Midbrain (tissue), 1 donor: ENCODE measurements at regions not wholly inside any gene's neighbourhood (a gene's known extent, or its start where the extent isn't known, plus 50 kb on each side); places are given as distances from the start of the nearest gene placed in this dataset.
"Not testable (repeated sequence)": the region's sequence is repeated elsewhere in the genome, so short reads cannot be mapped to it uniquely, and the experiment has no call there.

Experiments
- DNase-seq: peaks from one replicate; lab custom pipeline; 2025; lab: John Stamatoyannopoulos, UW

DNA sequence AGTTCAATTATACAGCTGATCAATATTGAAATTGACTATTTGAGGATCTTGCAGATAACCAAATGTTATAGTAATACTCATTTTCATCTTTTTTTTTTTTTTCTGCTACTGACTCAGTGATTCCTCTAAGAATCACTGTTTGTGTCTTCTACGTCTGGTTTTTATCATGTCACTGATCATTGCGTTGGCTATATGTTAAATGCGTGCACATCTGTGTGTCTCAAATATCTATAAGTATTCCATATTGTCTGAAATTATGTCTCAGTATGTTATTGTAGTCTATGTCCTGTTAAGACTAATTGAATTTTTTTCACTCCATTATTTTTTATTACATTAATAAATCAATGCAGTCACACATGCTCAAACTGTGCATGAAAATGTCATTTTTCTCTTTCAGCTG is 200.5 kb downstream of the PCDH20 start:
- no peak for DNase-seq

DNA sequence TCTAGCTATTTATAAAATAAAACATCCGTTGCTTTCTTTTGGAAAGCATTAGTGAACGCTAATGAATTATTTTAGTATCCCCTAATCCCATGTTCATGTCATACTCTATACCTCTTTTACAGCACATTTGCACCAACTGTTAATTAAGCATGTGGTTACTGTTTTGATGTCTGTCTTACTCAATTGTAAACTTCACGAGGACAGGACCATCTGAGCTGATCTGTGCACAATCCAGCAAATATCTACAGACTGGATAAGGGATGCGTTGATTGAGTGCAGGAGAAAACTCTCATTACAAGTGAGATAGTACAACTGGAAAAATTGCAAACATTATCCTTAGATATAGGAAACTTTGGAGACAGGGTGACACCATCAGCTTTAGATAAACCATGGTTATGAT is 201.1 kb downstream of the PCDH20 start:
- DNase-seq: no peak

DNA sequence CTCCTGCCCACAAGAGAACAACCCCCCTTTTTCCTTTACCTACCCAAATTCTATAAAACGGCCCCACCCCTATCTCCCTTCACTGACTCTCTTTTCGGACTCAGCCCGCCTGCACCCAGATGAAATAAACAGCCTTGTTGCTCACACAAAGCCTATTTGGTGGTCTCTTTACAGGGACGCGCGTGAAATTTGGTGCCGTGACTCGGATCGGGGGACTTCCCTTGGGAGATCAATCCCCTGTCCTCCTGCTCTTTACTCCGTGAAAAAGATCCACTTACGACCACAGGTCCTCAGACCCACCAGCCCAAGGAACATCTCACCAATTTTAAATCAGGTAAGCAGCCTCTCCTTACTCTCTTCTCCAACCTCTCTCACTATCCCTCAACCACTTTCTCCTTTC is 209.8 kb downstream of the PCDH20 start:
- DNase-seq: not testable (repeated sequence)

DNA sequence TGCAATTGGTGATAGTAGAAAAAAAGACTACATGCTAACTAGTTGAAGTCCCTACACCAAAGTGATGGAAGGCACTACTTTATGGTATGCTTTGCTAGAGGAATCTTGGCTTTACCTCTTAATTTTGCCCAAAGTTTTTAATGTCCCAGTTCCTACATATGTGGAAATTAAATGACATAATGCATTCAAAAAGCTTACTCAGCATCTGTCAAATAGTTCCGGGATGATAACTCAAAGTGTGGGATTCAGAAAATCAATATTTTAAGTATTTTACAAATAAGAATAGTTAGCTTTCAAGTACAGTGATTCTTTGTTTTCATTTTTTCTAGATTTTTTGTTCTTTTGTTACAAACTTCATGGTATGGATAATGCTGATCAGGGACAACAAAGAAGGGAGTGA is 211.6 kb downstream of the PCDH20 start:
- no peak for DNase-seq

DNA sequence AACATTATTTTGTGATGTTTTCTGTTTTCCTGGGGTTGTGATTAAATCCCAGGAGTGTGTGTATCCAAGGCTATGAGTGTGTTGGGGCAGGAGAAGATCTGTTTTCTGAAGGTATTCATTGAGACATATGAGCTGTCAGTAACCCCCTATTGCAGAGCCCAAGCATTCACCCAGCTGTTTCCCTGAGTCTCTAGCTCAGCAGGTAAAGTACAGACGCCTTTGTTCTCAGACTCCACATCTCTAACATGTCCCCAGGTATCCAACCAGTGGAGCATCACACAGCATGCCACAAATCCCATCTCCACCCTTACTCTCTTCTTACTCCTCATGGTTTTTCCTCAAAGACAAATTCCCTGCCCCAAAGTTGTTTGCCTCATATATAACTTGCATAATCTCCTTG is 213.6 kb downstream of the PCDH20 start:
- no peak for DNase-seq

DNA sequence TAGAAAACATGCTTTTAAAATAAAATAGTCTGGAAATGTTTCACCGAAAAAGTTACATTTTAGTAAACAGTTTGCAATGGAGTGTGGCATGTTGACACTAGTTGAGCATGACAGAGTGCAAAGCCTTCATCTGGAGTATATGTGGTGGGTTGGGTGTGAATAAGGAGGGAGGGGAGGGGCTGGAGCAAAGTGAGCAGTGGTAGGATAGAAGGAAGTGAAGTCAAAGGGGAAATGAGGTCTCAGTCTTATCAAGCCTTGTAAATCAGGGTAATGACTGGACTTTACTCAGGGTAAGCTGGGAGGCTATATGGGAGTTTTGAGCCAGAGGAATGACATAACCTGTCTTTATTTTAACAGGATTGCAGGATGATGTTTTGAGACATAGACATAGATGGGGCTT is 222.8 kb downstream of the PCDH20 start:
- DNase-seq: no peak

DNA sequence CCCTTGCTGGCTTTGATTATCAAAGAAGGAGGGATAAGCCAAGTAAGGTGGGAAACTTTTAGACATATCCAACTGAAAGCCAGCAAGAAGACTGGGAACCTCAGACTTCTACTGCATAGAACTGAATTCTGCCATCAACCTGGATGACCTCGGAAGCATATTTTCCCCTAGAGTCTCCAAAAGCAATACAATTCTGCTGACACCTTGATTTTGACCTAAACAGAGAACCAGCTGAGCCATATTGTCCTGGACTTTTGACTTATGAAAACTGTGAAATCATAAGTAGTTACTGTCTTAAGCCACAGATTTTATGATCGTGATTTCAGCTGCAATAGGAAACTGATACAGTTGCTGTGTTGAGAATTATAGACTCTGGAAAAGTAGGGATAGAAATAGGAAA is 227.6 kb downstream of the PCDH20 start:
- DNase-seq: no peak

DNA sequence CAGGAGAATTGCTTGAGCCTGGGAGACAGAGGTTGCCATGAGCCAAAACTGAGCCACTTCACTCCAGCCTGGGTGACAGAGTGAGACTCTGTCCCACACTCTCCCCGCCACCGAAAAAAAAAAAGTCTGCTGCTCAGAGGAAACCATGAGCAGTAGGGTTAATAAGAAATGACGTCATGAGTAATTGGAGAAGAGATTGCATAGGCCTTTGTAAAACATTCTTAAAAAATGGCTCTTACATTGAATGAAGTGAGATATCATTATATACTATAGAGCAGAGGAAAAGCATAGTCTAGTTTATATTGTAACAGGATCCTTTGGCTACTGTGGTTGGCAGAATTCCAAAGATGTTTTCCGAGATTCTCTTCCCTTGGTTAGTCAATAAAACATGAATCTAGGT is 228.2 kb downstream of the PCDH20 start:
- no peak for DNase-seq

DNA sequence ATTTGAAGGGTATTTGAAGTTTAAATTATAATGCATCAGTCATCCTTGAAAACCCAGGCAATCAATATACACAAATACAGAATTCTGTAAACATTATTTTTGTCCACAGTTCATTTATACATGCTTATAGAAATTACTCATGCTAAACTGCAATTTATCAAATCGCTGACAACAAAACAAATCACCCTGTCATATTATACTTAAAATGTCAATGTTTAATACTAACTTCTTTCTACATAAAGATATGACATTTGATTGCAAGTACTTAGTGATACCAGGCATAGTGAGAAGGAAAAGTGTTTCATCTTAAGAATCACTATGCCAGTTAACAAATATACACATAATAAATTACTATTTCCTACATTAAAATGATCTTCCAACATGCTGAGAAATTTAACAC is 232.0 kb downstream of the PCDH20 start:
- DNase-seq: no peak

DNA sequence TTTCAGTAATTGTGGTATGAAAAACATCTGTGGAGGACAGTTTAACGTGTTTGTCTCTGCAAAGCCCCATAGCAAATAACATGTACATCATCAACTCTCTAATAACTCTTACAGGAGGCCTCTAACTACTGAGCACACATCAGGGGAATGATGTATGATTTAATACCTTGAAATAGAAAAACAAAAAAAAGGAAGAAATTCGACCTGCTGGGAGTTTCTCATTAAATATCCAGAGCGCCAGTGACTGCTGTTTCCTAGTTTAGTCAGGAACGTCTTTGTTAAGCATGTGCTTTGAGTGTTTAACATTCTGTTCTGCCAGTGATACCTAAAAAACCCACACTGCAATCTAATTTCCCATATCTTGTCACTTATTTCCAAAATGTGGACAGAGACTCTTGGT is 235.4 kb downstream of the PCDH20 start:
- no peak for DNase-seq

DNA sequence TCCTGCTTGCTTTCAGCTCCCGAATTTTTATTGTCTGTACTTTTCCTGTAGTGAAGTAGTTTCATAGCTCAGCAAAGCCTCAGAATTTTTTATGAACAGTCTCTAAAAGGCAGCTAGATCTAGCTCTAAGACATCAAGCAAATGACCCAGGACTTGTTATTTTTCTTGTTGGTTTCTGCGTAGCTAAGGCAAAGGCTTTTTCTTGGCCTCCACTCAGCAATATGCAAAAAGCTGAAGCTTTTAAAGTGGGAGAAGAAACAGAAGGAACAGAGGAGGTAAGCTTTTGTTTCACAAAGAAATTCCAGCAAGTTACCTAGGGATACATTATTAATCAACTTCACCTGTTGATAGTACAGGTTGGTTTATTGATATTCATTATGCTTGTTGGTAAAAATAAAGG is 235.9 kb downstream of the PCDH20 start:
- DNase-seq: no peak

DNA sequence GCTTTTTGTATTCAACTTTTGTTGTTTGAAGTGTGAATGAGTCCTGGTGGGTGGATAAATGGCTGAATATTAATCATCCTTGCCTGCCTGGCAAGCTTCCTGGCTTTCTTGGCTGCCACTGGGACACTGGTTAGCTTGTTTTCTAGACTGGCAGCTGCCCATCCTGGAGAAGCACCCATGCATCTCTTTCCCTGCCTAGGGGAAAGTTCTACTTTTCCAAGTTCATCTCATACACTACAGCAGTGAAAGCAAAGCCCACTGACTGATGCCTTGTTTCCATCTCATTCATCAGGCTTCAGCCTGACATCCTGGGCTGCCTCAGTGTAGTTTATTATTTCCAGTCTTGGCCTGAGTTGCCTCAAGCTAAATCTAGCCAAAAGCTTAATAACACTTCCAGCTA is 244.8 kb downstream of the PCDH20 start:
- peak; percentile 56 for DNase-seq

DNA sequence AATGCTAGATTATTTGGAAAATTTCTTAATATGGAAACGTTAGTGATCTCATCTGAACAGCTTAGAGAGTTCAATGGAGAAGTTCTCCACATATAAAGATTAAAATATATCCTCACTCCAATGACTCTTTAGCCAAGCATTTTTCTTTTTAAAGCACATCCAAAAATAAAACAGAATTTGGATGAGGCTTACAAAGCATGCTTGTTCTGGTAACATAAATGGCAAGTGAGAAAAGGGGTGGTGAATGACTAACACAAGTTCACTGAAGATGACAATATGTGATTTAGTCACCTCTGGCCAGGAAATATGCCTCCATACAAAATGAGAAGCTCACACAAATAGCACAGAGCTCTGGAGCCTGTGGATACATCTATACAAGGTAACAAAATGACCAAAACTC is 253.0 kb downstream of the PCDH20 start:
- DNase-seq: no peak

DNA sequence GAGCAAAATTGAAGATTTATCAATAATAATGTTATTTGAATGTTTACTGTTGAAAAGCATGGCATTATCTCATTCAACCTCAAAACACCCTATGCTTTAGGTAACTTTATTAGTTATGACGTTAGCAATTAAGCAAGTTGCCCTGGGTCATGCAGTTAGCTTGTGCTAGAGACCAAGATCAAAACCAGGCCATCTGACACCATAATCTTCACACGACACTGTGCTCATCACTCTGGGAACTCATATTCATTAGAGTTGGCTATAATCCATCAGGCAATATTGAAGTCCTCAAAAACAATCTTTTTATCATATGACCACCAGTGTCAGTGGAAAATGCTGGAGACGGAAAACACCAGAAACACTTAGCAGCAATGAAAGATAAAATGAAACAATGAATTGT is 253.5 kb downstream of the PCDH20 start:
- no peak for DNase-seq

DNA sequence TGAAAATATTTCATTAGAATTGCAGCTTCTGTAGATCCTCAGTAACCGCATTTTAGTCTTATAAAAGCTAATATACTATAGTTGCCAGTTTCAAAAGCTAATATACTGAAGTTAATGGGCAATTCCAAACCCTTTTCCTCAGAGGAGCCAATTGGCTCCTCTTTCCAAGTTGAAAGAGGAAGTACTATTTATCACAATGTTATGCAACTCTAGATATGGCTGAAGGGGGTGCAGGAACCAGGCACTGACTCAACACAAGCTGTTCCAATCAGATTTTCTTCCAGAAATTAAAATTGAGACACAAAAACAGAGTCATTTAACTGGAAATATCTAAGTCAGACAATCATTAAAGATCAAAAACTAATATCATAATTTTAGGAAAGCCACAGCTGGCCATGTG is 258.9 kb downstream of the PCDH20 start:
- no peak for DNase-seq

DNA sequence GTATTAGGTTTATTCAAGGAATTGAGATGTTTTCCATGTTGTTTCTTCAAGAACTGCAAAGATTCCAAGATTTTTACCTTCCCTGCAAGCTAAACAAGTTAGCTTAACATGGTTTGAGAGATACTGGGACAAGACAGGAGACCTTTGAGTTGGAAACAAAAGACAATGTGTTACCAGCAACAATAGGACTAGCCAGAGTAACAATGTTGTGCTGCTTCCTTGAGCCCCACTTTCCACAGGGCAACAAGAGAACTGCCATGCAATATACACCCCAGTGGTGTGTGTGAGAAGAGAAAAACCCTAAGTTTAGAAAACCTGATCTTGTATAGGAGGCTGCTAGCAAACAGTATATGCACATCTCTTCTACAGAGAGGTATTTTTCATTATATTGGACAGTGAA is 264.6 kb downstream of the PCDH20 start:
- DNase-seq: no peak

DNA sequence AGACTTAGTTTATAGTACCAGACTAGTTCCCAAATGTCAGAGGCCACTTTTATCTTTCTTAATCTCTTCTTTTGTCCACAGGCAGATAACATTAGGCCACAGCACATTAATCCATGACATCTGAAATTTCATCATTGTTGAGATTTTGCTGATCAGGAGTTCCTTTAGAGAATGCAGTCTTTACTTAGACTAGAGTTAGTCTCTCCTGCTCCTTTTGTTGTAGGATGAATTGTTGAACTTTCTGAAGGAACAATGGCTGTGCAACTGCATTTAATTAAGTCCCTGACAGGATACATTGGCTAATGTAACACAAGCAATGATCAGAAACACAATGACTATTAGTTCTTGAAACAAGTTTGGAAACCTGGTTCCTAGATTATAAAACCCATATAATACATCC is 266.3 kb downstream of the PCDH20 start:
- no peak for DNase-seq

DNA sequence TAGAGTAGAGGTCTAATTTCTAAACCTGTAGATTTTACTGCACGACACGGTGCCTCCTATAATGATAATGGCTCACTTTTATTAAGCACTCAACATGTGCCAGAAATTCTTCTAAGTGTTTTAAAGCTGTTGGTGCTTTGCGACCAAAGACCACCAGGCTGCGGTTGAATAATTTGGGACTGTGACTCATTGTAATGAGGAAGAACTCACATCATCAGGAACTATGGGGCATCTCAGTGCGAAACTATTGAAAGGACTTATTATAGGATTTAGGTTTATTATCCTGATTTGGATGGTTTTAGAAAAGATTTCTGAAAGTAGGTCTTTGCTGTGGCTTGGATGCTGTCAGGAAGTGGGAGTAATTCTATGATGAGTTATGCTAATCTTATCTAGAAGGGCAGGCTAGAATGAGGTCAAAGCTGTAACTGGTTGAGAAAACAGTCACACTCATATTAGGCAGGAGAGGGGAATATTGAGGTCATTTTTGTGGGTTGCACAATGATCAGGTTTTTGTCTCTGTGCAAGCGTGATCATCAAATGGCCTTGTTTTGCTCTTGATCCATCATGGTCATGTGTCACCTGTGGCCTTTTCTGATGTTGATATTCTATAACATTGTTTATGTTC is 266.8 kb downstream of the PCDH20 start:
- DNase-seq: no peak

DNA sequence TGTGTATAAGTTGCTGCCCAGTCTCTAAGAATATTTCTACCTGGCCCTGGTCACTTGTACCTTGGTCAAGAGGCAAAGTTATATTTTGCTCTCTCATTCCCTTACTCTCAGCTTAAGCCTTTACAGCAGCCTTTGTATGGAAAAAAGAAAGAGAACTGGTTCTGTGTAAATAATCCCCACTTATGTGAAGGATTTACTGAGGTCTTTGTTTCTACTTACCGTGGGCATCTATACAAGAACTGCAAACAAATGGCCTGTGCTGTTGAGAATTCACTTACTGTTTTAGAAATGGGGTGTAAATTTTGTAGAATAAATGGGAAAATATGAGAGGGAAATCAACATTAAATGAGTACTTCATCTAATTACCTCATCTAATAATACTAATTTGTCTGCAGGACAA is 267.4 kb downstream of the PCDH20 start:
- no peak for DNase-seq

DNA sequence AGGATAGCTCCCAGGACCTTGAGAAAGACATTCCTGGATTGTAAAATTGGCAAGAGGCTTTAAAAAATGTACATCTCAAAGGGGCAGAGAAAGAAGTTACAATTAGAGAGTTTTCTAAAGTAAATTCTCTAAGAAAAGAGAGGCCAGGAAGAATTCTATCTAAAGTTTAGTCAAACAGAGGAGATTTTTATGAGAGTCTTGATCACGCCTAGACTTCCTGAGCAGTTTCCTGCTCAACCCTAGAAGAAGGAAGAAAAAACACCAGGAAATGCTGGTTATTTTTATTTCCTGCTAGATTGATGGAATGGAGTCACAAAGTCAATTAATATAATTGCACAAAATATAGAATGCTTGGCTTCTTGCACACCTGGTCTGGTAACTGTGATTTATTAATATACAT is 269.1 kb downstream of the PCDH20 start:
- DNase-seq: no peak

DNA sequence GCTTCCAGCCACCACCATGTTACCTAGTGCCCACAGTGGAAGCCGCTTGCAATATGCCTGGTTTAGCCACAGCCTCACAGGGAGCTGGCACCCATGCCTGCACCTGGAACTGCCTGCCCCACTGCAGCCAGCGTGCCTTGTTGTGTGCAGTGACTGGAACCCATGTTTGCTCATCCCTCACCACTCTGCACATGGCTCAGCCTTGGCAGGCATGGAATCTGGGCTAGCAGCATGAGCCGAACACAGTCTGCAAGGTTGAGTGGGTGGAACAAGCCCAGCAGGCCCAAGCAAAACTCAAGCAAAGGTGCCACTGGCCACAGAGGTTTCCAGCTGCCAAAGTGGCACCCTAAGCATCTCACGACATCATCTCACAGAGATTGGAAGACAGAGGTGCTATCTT is 269.5 kb downstream of the PCDH20 start:
- no peak for DNase-seq

DNA sequence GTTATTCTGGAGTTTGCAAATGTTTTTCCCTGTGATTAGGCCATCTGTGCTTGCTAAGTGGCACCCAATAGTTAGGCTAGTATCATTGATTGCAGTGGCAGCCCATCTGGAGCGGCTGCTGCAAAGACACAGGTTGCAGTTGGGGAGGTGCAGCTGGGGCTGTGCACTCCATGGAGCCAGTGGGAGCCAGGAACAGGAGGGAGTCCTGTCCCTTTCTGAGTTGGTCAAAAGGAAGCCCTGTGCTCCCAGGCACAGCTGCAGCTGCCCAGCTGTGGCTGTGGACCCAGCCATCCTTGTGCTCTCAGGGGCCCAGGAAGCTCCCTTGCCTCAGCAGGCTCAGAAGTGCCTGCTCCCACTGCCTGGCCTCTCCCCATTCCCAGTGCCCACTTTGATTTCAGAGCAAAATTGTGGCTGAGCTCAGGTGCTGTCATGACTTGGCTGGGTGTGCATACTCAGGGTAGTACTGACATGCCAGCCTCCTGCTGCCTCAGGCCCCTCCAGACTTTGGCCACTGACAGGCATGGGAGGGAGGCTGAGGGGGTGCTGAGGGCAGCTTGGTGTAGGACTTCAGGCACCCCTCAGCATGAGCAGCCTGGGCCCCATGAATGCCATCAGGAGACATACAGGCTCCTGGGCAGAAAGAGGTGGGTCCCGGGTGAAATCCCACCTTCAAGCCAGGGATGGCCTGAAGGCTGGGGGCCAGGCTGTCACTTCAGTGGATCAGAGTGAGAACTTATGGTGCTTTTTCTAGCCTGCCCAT is 270.6 kb downstream of the PCDH20 start:
- no peak for DNase-seq

DNA sequence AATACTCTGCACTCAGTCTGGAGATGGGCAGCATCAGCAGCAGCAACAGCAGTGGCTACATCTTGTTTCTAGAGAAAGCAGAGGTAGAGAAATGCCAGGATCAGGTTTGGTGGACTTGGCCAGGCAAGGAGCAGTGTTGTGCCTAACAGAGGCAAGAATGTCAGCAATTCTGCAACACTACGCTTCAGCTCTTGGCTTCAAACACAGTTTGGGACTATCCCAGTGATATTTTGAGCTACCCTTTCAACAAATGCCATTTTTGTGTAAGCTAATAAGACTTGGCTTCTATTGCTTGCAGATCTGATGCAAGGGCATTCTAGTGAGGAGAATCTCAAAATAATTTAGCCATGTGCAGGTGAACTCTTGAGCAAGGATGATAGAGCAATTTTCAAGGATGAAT is 271.3 kb downstream of the PCDH20 start:
- DNase-seq: no peak

DNA sequence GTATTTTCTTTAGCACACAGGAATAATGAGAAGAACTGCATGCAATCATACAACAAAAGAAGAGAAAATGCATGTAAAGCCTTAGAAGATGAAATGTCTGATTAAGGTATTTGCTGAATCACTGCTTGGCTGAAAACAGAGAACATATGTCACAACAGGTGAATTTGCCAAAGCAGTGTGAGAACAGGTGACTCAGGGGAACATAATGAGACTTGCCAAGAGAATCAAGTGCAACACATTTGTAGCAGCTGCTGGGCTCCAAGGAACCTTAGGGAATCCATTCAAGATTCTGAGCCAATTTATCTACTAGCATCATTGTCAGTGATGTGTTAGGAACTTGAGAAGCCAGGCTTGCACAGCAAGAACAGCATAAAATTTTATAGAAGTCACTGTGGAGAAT is 273.1 kb downstream of the PCDH20 start:
- DNase-seq: no peak
